DMS79 treated with DMSO at 0.1 percent for 48 hours (cell line): ENCODE measurements at regions not wholly inside any gene's neighbourhood (a gene's known extent, or its start where the extent isn't known, plus 50 kb on each side); places are given as distances from the start of the nearest gene placed in this dataset.
"Not testable (repeated sequence)": the region's sequence is repeated elsewhere in the genome, so short reads cannot be mapped to it uniquely, and the experiment has no call there.

Experiments
- DNase-seq: peaks from one replicate; lab custom pipeline; 2025; lab: John Stamatoyannopoulos, UW

DNA sequence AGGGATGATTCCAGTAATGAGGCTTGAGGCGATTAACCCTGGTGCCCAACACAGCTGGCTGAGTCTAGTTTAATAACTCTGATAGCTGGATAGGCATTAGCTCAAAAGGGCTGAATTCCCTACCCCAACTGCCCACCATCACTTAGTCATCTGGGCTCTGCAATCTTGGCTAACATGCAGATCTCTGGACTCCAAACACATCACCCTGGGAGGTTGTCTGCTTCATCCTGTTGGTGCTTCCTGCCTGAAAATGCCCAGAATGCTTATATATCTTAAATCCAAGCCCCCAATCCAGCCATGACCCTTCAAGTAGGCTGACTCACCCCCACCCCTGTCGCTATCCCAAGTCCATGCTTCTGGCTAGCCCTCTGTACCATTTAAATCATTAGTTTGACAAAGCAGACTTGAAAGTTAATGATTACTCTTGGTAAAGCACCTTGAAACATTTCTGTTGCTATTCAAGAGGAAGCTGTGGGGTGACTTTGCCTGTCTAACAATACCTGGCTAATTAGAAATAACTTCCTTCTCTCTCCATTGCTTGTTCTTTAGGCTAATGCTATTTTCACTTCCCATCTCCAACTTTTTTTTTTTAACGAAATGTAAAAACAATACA lies 107.0 kb upstream of the RORA start:
- no peak for DNase-seq

- DNase-seq: not testable (repeated sequence)
These were observed 105.6 kb upstream of the RORA start for GRCh38 chr15:61334714-61335113.

DNA sequence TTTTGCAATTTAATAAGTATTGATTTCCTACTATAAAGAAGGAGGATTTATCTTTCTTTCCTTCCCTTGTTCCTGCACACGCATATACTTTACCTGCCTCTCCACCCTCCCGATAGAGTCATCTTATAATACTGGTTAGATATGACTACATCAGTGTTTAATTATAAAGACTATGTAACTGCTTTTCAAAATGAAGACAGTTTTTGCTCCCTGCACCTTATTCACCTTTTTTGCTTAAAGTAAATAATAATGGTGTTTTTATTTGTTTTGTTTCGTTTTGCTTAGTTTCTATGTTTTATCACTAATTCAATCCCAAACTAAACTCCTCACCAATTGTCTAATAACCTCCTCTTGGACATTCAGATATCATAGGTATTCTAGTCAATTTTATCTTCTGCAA lies 101.9 kb upstream of the RORA start:
- DNase-seq: no peak

GRCh38 chr15:61327019-61327631 lies 98.0 kb upstream of the RORA start:
- peak; percentile 52 for DNase-seq

- DNase-seq: no peak
These were observed 90.8 kb upstream of the RORA start for GRCh38 chr15:61319892-61320291.

- no peak for DNase-seq
These were observed 89.9 kb upstream of the RORA start for GRCh38 chr15:61318802-61319525.

- no peak for DNase-seq
These were observed 89.2 kb upstream of the RORA start for GRCh38 chr15:61318301-61318700.

- DNase-seq: no peak
These were observed 86.4 kb upstream of the RORA start for GRCh38 chr15:61315471-61315870.

- no peak for DNase-seq
These were observed 85.3 kb upstream of the RORA start for GRCh38 chr15:61314427-61314826.

DNA sequence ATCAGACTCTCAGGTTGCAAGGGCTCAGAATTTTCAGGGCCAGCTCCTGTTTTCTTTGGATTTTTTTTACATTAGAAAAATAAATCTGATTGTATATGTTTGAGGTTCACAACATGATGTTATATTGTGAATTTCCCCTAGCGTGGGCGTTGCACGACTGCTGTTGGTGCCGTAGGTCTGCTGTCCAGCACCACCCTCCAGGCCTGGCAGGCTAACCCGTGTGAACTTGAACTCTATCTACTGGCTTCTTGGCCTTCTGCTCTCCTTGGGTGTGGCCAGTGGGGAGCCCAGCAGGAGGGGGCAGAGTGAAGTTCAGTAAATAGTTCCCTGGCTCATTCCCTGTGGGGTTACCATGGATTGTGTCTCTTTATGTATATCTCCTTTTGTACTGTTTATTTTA lies 80.5 kb upstream of the RORA start:
- DNase-seq: no peak

DNA sequence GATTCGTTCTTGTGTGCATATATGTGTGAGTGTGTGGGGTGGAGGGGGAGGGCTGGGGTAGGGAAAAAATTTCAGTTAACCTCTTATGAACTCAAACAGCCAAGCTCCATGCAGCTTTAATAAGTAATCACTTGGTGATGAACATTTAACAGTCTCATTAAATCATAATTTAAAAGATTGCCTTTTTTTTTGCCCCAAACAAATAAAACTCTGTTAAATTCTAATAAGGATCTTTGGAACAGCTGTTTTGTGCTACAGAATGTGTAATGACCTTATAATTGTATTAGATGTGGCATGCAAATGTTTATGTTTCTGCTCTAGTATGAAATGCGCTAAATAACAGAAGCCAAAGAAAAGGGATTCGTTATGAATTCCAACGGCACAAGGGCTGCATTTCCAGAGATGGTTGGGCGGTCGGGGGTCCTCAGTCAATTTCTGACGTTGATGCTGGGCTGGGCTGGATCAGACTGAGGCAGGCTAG lies 80.0 kb upstream of the RORA start:
- no peak for DNase-seq

DNA sequence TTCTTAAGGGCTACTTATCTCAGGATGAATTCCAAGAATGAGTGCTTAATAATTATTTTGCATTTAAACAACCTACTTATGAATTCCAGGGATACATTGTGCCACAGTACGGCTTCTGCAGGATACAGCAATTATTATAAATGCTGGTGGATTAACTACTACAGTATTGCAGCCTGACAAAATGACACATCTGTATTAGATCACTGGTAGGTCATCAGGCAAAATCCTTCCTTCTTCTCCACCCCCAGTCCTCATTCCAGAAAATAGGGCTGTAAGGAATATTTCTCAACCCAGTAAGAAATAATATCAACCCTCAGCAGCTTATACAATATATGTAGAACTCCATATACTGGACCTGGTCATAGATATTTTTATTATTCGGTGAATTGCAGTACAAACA lies 79.3 kb upstream of the RORA start:
- no peak for DNase-seq

- DNase-seq: no peak
These were observed 78.4 kb upstream of the RORA start for GRCh38 chr15:61307474-61307873.

DNA sequence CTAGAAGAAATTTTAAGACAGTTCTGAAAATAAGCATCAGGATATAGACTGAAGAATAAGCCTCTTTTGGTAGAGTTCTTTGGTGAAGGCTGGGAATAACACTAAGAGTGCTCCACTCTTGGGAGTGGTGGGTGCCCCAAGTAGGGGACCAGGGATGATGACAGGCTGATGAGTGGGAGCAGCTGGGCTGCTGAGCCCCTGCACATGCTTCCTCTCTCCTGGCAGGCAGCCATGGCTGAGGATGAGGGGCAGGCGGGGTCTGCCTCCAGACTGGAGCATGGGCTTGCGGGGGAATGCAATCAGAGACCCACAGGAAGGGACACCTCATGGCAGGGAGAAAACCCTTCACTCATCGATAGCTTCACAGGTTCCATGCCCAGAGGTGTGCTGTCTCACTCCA lies 72.6 kb upstream of the RORA start:
- no peak for DNase-seq

DNA sequence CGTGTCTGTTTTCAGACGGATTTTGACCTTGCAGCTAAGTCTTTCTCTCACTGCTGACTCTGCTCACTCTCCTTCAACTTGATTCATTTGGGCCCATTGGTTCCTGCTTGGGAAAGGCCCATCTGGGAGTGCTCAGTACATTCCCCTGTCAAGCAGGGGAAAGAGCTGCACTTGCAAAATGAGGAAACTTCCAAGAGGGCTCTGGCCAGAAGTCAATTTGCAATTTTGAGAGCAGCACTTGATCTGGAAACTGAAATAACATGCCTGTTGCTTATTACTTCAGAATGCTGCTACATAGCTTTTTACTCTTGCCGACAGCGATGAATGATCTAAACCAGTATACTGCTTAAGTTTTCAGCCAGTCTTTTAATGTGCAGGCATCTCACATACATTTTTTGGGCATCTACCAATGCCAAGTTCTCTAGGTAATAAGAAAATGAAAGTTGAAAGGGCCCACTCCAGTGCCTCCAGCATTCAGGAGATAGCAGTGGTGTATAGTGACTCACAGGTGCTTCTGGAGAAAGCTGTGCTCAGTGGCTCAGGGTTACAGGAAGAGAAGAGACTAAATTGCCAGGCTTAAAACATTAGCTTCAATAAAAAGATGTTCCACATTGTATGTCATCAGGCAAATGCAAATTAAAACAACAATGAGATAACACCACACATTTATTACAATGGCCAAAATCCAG lies 70.1 kb upstream of the RORA start:
- no peak for DNase-seq

GRCh38 chr15:61295239-61295638 lies 66.1 kb upstream of the RORA start:
- DNase-seq: no peak

GRCh38 chr15:61282661-61283060 lies 53.6 kb upstream of the RORA start:
- no peak for DNase-seq

DNA sequence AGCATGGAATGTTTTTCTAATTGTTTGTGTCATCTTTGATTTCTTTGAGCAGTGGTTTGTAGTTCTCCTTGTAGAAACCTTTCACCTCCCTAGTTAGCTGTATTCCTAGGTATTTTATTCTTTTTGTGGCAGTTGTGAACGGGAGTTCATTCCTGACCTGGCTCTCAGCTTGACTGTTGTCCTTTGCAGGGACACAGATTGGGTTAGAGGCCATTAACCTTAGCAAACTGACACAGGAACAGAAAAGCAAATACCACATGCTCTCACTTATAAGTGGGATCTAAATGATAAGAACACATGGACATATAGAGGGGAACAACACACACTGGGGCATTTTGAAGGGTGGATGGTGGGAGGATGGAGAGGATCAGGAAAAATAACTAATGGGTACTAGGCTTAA lies 52.2 kb upstream of the RORA start:
- no peak for DNase-seq
